ENCODE measurements at regions not wholly inside any gene's neighbourhood (a gene's known extent, or its start where the extent isn't known, plus 50 kb on each side); places are given as distances from the start of the nearest gene placed in this dataset.

DNA sequence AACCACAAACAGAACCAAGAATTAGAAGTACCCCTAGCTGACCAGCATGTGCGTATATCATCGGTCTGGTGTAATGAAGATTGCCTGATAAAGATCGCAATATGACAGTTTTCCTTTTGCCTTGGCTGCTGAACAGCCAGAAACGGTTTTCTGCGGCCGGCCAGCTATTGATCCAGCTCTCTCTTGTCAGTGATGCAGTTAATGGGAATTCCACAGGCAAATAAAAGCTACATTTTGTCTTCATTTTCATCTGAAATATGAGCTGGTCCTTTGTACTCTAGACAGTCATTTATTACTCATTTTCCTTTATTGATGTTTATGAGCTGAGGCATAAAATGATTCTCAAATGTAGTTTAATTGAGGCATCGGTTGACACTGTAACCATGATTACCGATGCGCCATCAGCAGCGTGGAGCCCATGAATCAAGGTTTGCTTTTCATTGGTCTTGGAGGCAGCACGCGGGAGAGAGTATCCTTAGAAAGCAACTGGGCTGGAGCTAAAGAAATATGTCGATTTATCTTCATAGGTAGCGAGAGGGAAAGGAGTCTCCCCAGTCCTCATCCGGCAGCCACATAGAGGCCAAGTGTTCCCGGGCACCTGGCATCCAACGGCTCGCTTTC lies 535.2 kb downstream of the GALR1 start (continued):
- TF ChIP-seq, protein P1, sequence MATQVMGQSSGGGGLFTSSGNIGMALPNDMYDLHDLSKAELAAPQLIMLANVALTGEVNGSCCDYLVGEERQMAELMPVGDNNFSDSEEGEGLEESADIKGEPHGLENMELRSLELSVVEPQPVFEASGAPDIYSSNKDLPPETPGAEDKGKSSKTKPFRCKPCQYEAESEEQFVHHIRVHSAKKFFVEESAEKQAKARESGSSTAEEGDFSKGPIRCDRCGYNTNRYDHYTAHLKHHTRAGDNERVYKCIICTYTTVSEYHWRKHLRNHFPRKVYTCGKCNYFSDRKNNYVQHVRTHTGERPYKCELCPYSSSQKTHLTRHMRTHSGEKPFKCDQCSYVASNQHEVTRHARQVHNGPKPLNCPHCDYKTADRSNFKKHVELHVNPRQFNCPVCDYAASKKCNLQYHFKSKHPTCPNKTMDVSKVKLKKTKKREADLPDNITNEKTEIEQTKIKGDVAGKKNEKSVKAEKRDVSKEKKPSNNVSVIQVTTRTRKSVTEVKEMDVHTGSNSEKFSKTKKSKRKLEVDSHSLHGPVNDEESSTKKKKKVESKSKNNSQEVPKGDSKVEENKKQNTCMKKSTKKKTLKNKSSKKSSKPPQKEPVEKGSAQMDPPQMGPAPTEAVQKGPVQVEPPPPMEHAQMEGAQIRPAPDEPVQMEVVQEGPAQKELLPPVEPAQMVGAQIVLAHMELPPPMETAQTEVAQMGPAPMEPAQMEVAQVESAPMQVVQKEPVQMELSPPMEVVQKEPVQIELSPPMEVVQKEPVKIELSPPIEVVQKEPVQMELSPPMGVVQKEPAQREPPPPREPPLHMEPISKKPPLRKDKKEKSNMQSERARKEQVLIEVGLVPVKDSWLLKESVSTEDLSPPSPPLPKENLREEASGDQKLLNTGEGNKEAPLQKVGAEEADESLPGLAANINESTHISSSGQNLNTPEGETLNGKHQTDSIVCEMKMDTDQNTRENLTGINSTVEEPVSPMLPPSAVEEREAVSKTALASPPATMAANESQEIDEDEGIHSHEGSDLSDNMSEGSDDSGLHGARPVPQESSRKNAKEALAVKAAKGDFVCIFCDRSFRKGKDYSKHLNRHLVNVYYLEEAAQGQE (IDR thresholded peaks at IDR 0.05; ENCODE audit: borderline replicate concordance): no peak
- TF ChIP-seq TAF1 (IDR thresholded peaks at IDR 0.05; ENCODE audit: low read depth) (no peak), POLR2AphosphoS5 (IDR thresholded peaks at IDR 0.05) (no peak)

DNA sequence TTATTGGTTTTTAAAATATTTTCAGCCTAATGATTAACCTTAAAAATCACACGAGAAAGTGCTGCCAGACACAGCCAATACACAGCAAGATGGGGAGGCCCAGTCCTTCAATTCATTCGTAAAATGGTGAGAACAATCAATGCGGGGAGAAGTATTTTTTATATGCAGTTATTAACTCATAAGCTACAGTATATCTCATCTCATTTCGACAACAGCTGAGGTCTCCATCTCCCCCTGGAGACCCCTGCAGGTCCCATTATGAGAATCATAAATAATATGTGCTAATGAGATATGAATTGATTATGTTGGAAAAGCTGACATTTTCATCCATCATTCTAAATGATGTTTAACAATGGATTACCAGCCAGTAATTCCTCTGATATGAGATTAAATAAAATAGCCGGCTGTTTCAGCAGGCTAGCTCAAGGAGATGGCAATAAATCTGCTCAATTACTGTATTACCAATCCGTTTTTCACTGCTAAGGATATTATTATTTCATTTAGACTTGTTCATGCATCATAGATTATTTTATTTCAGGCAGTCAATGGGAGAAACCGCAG lies 535.8 kb downstream of the GALR1 start:
- no peaks in the 10 kb centered on the region for H4K20me1 ChIP-seq (ENCODE audit: insufficient read depth)
- no peaks in the 10 kb centered on the region for H3K79me2 ChIP-seq (replicated peaks; ENCODE audit: insufficient read depth, low read length)
- H3F3A ChIP-seq (ENCODE audit: insufficient read depth, low read length, poor library complexity, severe bottlenecking): no peaks in the 10 kb centered on the region
- H3K9ac ChIP-seq (ENCODE audit: low read length): no peak overlapping the region
- H3K9me3 ChIP-seq (ENCODE audit: low read length): no peaks in the 10 kb centered on the region
- no peak overlapping the region for H3K27ac ChIP-seq (ENCODE audit: low read length)
- no peaks in the 10 kb centered on the region for H3K36me3 ChIP-seq (ENCODE audit: insufficient read depth, low read length)
- TF ChIP-seq, protein P1 (IDR thresholded peaks at IDR 0.05; ENCODE audit: borderline replicate concordance): no peak
- TF ChIP-seq RAD21 (conservative IDR thresholded peaks at IDR 0.05) (no peak), TAF1 (IDR thresholded peaks at IDR 0.05; ENCODE audit: low read depth) (no peak), EP300 (conservative IDR thresholded peaks at IDR 0.05; ENCODE audit: poor library complexity, severe bottlenecking) (no peak), EZH2 (IDR thresholded peaks at IDR 0.05; ENCODE audit: borderline replicate concordance, insufficient read depth, low read length, poor library complexity, severe bottlenecking) (no peak), MXI1 (conservative IDR thresholded peaks at IDR 0.05; ENCODE audit: poor library complexity, severe bottlenecking) (no peak), POLR2AphosphoS5 (IDR thresholded peaks at IDR 0.05) (no peak), SMC3 (conservative IDR thresholded peaks at IDR 0.05; ENCODE audit: poor library complexity) (no peak)
- TF ChIP-seq, protein P2, sequence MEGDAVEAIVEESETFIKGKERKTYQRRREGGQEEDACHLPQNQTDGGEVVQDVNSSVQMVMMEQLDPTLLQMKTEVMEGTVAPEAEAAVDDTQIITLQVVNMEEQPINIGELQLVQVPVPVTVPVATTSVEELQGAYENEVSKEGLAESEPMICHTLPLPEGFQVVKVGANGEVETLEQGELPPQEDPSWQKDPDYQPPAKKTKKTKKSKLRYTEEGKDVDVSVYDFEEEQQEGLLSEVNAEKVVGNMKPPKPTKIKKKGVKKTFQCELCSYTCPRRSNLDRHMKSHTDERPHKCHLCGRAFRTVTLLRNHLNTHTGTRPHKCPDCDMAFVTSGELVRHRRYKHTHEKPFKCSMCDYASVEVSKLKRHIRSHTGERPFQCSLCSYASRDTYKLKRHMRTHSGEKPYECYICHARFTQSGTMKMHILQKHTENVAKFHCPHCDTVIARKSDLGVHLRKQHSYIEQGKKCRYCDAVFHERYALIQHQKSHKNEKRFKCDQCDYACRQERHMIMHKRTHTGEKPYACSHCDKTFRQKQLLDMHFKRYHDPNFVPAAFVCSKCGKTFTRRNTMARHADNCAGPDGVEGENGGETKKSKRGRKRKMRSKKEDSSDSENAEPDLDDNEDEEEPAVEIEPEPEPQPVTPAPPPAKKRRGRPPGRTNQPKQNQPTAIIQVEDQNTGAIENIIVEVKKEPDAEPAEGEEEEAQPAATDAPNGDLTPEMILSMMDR (IDR thresholded peaks at IDR 0.05; ENCODE audit: poor library complexity, severe bottlenecking): no peak
- no peaks in the 10 kb centered on the region for H3K9me2 ChIP-seq (ENCODE audit: insufficient read depth, low read length)
- no peaks in the 10 kb centered on the region for H3K27me3 ChIP-seq (ENCODE audit: insufficient read depth, low read depth, low read length)
- no peak overlapping the region for H2AFZ ChIP-seq (ENCODE audit: low read depth, low read length)
- no peak overlapping the region for H3K4me3 ChIP-seq (ENCODE audit: low read length)
- no peak overlapping the region for H3K4me2 ChIP-seq (ENCODE audit: low read length)
